Osteoblast (primary cell): ENCODE measurements at regions not wholly inside any gene's neighbourhood (a gene's known extent, or its start where the extent isn't known, plus 50 kb on each side); places are given as distances from the start of the nearest gene placed in this dataset.

ENCODE experiments used
- DNase-seq: peaks from one replicate; pipeline ENCODE4 v3.0.0; 2011; ENCODE audit warnings: low spot score, mixed read lengths; ENCODE audit not compliant: insufficient read length; ENCODE audit errors: missing footprints
- H2AFZ ChIP-seq: 2 replicates; pipeline ENCODE4 v1.6.0; 2011; ENCODE audit warnings: mild to moderate bottlenecking, low read length
- H3K27ac ChIP-seq: 2 replicates; pipeline ENCODE4 v1.5.1; 2011; ENCODE audit warnings: mild to moderate bottlenecking, low read depth, low read length, moderate library complexity
- H3K27me3 ChIP-seq: 2 replicates; pipeline ENCODE4 v1.6.0; 2012; ENCODE audit warnings: mild to moderate bottlenecking, control low read depth, inconsistent platforms, low read length, moderate library complexity; ENCODE audit not compliant: insufficient read depth
- H3K36me3 ChIP-seq: 2 replicates; pipeline ENCODE4 v1.5.1; 2011; ENCODE audit warnings: mild to moderate bottlenecking, low read length, control low read depth, moderate library complexity; ENCODE audit not compliant: insufficient read depth
- H3K4me1 ChIP-seq: 2 replicates; pipeline ENCODE4 v1.5.1; 2011; ENCODE audit warnings: mild to moderate bottlenecking, low read length, control low read depth, moderate library complexity; ENCODE audit not compliant: insufficient read depth
- H3K4me2 ChIP-seq: 2 replicates; pipeline ENCODE4 v1.6.0; 2011; ENCODE audit warnings: mild to moderate bottlenecking, low read length; ENCODE audit not compliant: insufficient read depth
- H3K4me3 ChIP-seq: fragments of 200-600 bp; sonication (generic); 3 replicates; pipeline ENCODE4 v1.5.1; 2012; ENCODE audit warnings: mild to moderate bottlenecking, low read length, inconsistent platforms; ENCODE audit not compliant: insufficient read depth
- H3K79me2 ChIP-seq: 2 replicates; pipeline ENCODE4 v1.6.0; 2012; ENCODE audit warnings: mild to moderate bottlenecking, low read length, control low read depth, inconsistent platforms; ENCODE audit not compliant: insufficient read depth
- H3K9me3 ChIP-seq: 2 replicates; pipeline ENCODE4 v1.5.1; 2011; ENCODE audit warnings: low read depth, low read length, control low read depth
- H4K20me1 ChIP-seq: 2 replicates; pipeline ENCODE4 v1.6.0; 2012; ENCODE audit warnings: mild to moderate bottlenecking, low read length, control low read depth; ENCODE audit not compliant: insufficient read depth
- CTCF ChIP-seq: IDR thresholded peaks from 2 replicates; pipeline ENCODE4 v1.5.1; 2011; ENCODE audit warnings: mild to moderate bottlenecking, low read depth, low read length, moderate library complexity; ENCODE audit errors: extremely low read depth

GRCh38 chr5:3322642-3323041 is 273.0 kb upstream of the IRX1 start:
- H3K9me3 ChIP-seq = peaks cover 2% of the 10 kb centered on the region
- no peaks in the 10 kb centered on the region for H3K79me2 ChIP-seq
- TF ChIP-seq CTCF = no peak
- no peak for DNase-seq
- no peaks in the 10 kb centered on the region for H3K36me3 ChIP-seq
- no peak overlapping the region for H3K27ac ChIP-seq
- H4K20me1 ChIP-seq = no peaks in the 10 kb centered on the region
- no peak overlapping the region for H3K4me2 ChIP-seq
- no peak overlapping the region for H3K4me3 ChIP-seq
- H3K27me3 ChIP-seq = no peaks in the 10 kb centered on the region
- no peaks in the 10 kb centered on the region for H3K4me1 ChIP-seq
- no peak overlapping the region for H2AFZ ChIP-seq

GRCh38 chr5:3321923-3322322 is 273.7 kb upstream of the IRX1 start:
- Histone ChIP-seq H3K27ac (no peak overlapping the region), H4K20me1 (no peaks in the 10 kb centered on the region), H2AFZ (no peak overlapping the region), H3K4me1 (no peaks in the 10 kb centered on the region), H3K9me3 (peaks cover 4% of the 10 kb centered on the region), H3K79me2 (no peaks in the 10 kb centered on the region), H3K4me2 (no peak overlapping the region), H3K4me3 (no peak overlapping the region), H3K36me3 (no peaks in the 10 kb centered on the region), H3K27me3 (no peaks in the 10 kb centered on the region)
- TF ChIP-seq CTCF = no peak
- no peak for DNase-seq

GRCh38 chr5:3321119-3321760 is 274.4 kb upstream of the IRX1 start:
- Histone ChIP-seq H3K27ac (no peak overlapping the region), H3K4me1 (no peaks in the 10 kb centered on the region), H3K4me3 (no peak overlapping the region), H4K20me1 (no peaks in the 10 kb centered on the region), H2AFZ (no peak overlapping the region), H3K4me2 (no peak overlapping the region), H3K79me2 (no peaks in the 10 kb centered on the region), H3K9me3 (peaks cover 4% of the 10 kb centered on the region), H3K27me3 (no peaks in the 10 kb centered on the region), H3K36me3 (no peaks in the 10 kb centered on the region)
- TF ChIP-seq CTCF = no peak
- DNase-seq = no peak

- H3K4me2 ChIP-seq = no peak overlapping the region
These were observed 275.2 kb upstream of the IRX1 start for GRCh38 chr5:3320317-3320875.

More at GRCh38 chr5:3320317-3320875, 275.2 kb upstream of the IRX1 start:
- H3K36me3 ChIP-seq = no peaks in the 10 kb centered on the region
- no peak overlapping the region for H3K27ac ChIP-seq
- no peaks in the 10 kb centered on the region for H3K27me3 ChIP-seq
- no peaks in the 10 kb centered on the region for H4K20me1 ChIP-seq
- no peak overlapping the region for H2AFZ ChIP-seq
- no peaks in the 10 kb centered on the region for H3K79me2 ChIP-seq
- peaks cover 4% of the 10 kb centered on the region for H3K9me3 ChIP-seq
- no peak overlapping the region for H3K4me3 ChIP-seq
- no peaks in the 10 kb centered on the region for H3K4me1 ChIP-seq
- DNase-seq = no peak
- TF ChIP-seq CTCF = no peak
